ENCODE measurements at regions not wholly inside any gene's neighbourhood (a gene's known extent, or its start where the extent isn't known, plus 50 kb on each side); places are given as distances from the start of the nearest gene placed in this dataset.

DNA sequence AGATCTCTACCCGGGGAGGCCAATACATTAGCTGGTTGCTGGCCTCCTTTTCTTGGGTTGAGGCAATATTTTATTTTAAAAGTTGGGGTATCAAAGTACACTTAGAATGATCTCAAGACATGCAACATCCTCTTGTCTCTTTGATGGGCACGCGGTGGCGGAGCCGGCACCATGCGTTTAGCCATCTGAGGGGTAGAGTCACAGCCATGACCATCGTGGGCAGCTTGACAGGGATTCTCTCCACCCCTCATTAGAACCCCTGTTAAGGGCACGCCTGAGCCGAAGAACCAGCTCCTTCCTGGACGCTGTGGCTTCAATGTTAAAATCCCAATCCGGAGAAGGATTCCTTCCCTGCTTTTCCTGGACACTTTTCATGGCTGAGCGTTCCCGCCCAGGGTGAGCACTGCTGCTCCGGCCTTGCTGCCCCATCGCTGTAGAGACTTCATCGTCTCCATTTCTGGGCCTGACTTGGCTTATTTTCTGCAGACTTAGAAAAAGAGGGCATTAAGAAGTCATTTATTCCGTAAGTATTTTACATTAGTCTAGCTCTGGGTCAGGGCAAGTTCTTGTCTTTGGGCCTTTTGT is 142.7 kb upstream of the CDH4 start:
- H3K4ac ChIP-seq (ENCODE audit: low read depth, low read length): no peak overlapping the region
- H2AK9ac ChIP-seq (replicated peaks; ENCODE audit: low read depth, low read length, poor library complexity): no peak overlapping the region
- no peaks in the 10 kb centered on the region for H3K79me1 ChIP-seq (ENCODE audit: low read depth in 1 of 2, low read length in 2 of 2)
- DNase-seq: no peak
- H3K23ac ChIP-seq (ENCODE audit: low read depth, low read length): no peak overlapping the region
- H3K9ac ChIP-seq (ENCODE audit: low read depth, low read length): no peak overlapping the region
- H3K18ac ChIP-seq (ENCODE audit: low read depth, low read length): no peak overlapping the region
- ChIA-PET POLR2A (ENCODE audit: unreplicated experiment) (no interaction called here), CTCF (no interaction called here)
- no peak overlapping the region for H3K4me2 ChIP-seq (ENCODE audit: low read depth, low read length)
- no peak overlapping the region for H4K5ac ChIP-seq (ENCODE audit: low read depth, low read length)
- no peaks in the 10 kb centered on the region for H4K20me1 ChIP-seq (ENCODE audit: insufficient read depth, low read length)
- no TSS peak for BruUV-seq (replicated peaks)
- 81% methylated on average over 12 of the region's 17 CpGs; no CpG with 5 or more reads in 1 of the 2 experiments for WGBS, 2 experiments (ENCODE audit: extremely low coverage in 2 of 2, insufficient read length in 1 of 2)
- H3K27ac ChIP-seq (ENCODE audit: insufficient read depth, low read length): no peak overlapping the region
- H3K56ac ChIP-seq (ENCODE audit: extremely low read depth, insufficient read depth, low read length): no peak overlapping the region
- intact Hi-C loops (cut with micrococcal nuclease) (no loop called here), dilution Hi-C loops (cut with HindIII; ENCODE audit: low sequenced_read_pairs, unreplicated experiment) (no loop called here), in situ Hi-C loops (cut with MboI; ENCODE audit: low sequenced_read_pairs) (loop anchor here (25.0 kb wide), 1 partner anchor 897 kb away; no protein-coding TSS in a partner anchor)
- no peak overlapping the region for H2AK5ac ChIP-seq (ENCODE audit: low read depth, low read length)
- H4K91ac ChIP-seq (ENCODE audit: insufficient read depth, low read depth, low read length): no peak overlapping the region
- H4K8ac ChIP-seq (ENCODE audit: low read depth in 2 of 2, low read length in 2 of 2): no peak overlapping the region
- peaks cover 9% of the 10 kb centered on the region for H3K27me3 ChIP-seq (ENCODE audit: control insufficient read depth, insufficient read depth, low read length)
- H2AFZ ChIP-seq (replicated peaks; ENCODE audit: low read length, poor library complexity): no peak overlapping the region
- TF ChIP-seq CEBPB (IDR thresholded peaks at IDR 0.05; ENCODE audit: low read depth, low read length) (no peak), MXI1 (IDR thresholded peaks at IDR 0.05; ENCODE audit: borderline replicate concordance, low read depth, low read length) (no peak), RFX5 (IDR thresholded peaks at IDR 0.05; ENCODE audit: low read depth, low read length) (no peak), MAFK (IDR thresholded peaks at IDR 0.05; ENCODE audit: low read depth, low read length) (no peak), BHLHE40 (IDR thresholded peaks at IDR 0.05; ENCODE audit: low read depth, low read length) (no peak), RCOR1 (IDR thresholded peaks at IDR 0.05; ENCODE audit: insufficient replicate concordance, low read length) (no peak), SMC3 (IDR thresholded peaks at IDR 0.05; ENCODE audit: low read depth, low read length) (no peak), RAD21 (IDR thresholded peaks at IDR 0.05; ENCODE audit: low read length) (no peak), CHD1 (IDR thresholded peaks at IDR 0.05; ENCODE audit: low read depth, low read length) (no peak), FOS (IDR thresholded peaks at IDR 0.05; ENCODE audit: low read depth, low read length) (no peak), POLR2A (IDR thresholded peaks at IDR 0.05; ENCODE audit: low read depth, low read length) (no peak), NFE2L2 (IDR thresholded peaks at IDR 0.05; ENCODE audit: low read depth, low read length) (no peak), MAZ (IDR thresholded peaks at IDR 0.05; ENCODE audit: borderline replicate concordance, low read depth, low read length) (no peak)
- TF ChIP-seq, protein P1, sequence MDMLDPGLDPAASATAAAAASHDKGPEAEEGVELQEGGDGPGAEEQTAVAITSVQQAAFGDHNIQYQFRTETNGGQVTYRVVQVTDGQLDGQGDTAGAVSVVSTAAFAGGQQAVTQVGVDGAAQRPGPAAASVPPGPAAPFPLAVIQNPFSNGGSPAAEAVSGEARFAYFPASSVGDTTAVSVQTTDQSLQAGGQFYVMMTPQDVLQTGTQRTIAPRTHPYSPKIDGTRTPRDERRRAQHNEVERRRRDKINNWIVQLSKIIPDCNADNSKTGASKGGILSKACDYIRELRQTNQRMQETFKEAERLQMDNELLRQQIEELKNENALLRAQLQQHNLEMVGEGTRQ (IDR thresholded peaks at IDR 0.05; ENCODE audit: low read depth, low read length): no peak
- TF ChIP-seq, protein P2, sequence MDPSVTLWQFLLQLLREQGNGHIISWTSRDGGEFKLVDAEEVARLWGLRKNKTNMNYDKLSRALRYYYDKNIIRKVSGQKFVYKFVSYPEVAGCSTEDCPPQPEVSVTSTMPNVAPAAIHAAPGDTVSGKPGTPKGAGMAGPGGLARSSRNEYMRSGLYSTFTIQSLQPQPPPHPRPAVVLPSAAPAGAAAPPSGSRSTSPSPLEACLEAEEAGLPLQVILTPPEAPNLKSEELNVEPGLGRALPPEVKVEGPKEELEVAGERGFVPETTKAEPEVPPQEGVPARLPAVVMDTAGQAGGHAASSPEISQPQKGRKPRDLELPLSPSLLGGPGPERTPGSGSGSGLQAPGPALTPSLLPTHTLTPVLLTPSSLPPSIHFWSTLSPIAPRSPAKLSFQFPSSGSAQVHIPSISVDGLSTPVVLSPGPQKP (IDR thresholded peaks at IDR 0.05; ENCODE audit: borderline replicate concordance, low read depth, low read length): no peak
- TF ChIP-seq, protein P3, sequence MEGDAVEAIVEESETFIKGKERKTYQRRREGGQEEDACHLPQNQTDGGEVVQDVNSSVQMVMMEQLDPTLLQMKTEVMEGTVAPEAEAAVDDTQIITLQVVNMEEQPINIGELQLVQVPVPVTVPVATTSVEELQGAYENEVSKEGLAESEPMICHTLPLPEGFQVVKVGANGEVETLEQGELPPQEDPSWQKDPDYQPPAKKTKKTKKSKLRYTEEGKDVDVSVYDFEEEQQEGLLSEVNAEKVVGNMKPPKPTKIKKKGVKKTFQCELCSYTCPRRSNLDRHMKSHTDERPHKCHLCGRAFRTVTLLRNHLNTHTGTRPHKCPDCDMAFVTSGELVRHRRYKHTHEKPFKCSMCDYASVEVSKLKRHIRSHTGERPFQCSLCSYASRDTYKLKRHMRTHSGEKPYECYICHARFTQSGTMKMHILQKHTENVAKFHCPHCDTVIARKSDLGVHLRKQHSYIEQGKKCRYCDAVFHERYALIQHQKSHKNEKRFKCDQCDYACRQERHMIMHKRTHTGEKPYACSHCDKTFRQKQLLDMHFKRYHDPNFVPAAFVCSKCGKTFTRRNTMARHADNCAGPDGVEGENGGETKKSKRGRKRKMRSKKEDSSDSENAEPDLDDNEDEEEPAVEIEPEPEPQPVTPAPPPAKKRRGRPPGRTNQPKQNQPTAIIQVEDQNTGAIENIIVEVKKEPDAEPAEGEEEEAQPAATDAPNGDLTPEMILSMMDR (conservative IDR thresholded peaks at IDR 0.05; ENCODE audit: low read depth, low read length): no peak
- no peak overlapping the region for H2BK5ac ChIP-seq (ENCODE audit: low read depth, low read length, poor library complexity, severe bottlenecking)
- no peak overlapping the region for H2BK120ac ChIP-seq (ENCODE audit: low read depth, low read length)
- no peak overlapping the region for H2BK15ac ChIP-seq (ENCODE audit: low read depth, low read length)
- no peaks in the 10 kb centered on the region for H3K36me3 ChIP-seq (ENCODE audit: control insufficient read depth, insufficient read depth, low read length)
- H3K9me1 ChIP-seq (ENCODE audit: insufficient read depth, low read length): no peaks in the 10 kb centered on the region
- no peak overlapping the region for H2BK20ac ChIP-seq (ENCODE audit: low read depth, low read length)
- H3K4me1 ChIP-seq (ENCODE audit: control insufficient read depth, insufficient read depth, low read length): 0 out of 2 replicates have a peak, but pooled peaks cover 2% of the 10 kb centered on the region
- no peak overlapping the region for H3K4me3 ChIP-seq (ENCODE audit: insufficient read depth, low read depth, low read length)
- no peaks in the 10 kb centered on the region for H3K9me3 ChIP-seq (ENCODE audit: control insufficient read depth, insufficient read depth, low read length)
- H3K14ac ChIP-seq (replicated peaks; ENCODE audit: low read depth, low read length): no peak overlapping the region
- ATAC-seq (ENCODE audit: low read depth): no peak
